ENCODE measurements at regions not wholly inside any gene's neighbourhood (a gene's known extent, or its start where the extent isn't known, plus 50 kb on each side); places are given as distances from the start of the nearest gene placed in this dataset.
A peak's percentile ranks its signal among the peaks of the same experiment; 100 is the strongest.

DNA sequence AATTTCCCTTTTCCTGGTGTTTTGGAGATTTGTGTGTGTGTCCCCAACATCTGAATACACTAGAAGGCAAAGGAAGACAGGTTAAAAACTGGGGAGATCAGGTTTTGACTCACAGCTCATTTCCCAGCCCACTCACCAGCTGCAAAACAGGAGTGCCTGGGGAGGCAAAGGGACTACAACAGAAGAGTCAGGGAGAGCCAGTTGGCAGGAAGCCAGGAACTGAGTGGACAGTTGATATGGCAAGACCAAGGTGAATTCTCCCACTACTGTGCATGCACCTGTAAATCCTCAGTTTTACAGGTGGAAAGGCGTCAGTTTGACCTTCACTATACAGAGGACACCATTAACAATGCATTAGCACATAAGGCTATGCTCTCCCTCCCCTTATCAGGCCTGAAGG, 901.5 kb upstream of the SEMA6D start:
- Histone ChIP-seq H3K36me3 (ENCODE audit: control insufficient read depth in 2 of 3, insufficient read depth in 3 of 3, low read length in 3 of 3) (no peaks in the 10 kb centered on the region), H3K9ac (ENCODE audit: low read length in 3 of 3) (no peak overlapping the region), H3K9me3 (ENCODE audit: control insufficient read depth in 2 of 3, insufficient read depth in 1 of 3, low read length in 3 of 3) (no peaks in the 10 kb centered on the region), H3K27ac (ENCODE audit: low read depth in 2 of 2, low read length in 2 of 2) (no peak overlapping the region), H3K27me3 (ENCODE audit: control insufficient read depth, insufficient read depth, low read length) (no peaks in the 10 kb centered on the region), H3K4me3 (ENCODE audit: low read length in 3 of 3) (no peak overlapping the region), H3K4me1 (ENCODE audit: control insufficient read depth in 2 of 3, insufficient read depth in 2 of 3, low read depth in 1 of 3, low read length in 3 of 3) (no peaks in the 10 kb centered on the region)
- no peak for FAIRE-seq
- TF ChIP-seq, protein P1, sequence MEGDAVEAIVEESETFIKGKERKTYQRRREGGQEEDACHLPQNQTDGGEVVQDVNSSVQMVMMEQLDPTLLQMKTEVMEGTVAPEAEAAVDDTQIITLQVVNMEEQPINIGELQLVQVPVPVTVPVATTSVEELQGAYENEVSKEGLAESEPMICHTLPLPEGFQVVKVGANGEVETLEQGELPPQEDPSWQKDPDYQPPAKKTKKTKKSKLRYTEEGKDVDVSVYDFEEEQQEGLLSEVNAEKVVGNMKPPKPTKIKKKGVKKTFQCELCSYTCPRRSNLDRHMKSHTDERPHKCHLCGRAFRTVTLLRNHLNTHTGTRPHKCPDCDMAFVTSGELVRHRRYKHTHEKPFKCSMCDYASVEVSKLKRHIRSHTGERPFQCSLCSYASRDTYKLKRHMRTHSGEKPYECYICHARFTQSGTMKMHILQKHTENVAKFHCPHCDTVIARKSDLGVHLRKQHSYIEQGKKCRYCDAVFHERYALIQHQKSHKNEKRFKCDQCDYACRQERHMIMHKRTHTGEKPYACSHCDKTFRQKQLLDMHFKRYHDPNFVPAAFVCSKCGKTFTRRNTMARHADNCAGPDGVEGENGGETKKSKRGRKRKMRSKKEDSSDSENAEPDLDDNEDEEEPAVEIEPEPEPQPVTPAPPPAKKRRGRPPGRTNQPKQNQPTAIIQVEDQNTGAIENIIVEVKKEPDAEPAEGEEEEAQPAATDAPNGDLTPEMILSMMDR (IDR thresholded peaks at IDR 0.05; ENCODE audit: borderline replicate concordance, extremely low read depth, insufficient read depth), result no peak
- intact Hi-C loops (cut with DNase I), result no loop called here
- DNase-seq, result peak in 4 of 5 donors; percentile 34 to 70 (median 44)

DNA sequence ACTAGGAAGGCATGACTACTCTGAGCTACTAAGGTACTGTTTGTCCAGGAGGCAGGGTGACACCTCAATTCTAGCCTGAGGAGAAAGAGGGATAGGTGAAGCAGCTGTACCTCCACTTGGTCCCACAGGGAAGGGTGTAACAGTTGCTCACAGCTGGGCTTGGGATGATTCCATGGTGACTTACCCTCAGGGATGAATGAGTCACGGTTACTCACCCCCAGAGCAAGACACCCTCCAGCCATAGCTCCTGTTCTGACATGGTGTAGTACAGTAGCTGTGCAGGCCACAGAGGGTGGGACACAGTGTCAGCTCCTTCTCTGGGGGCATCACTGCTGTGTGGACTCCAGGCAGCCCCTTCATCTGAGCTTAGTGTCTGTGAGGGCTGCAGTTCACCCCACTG, 868.6 kb upstream of the SEMA6D start:
- Histone ChIP-seq H3K4me1 (ENCODE audit: control insufficient read depth in 2 of 3, insufficient read depth in 2 of 3, low read depth in 1 of 3, low read length in 3 of 3) (no peaks in the 10 kb centered on the region), H3K4me3 (ENCODE audit: low read length in 3 of 3) (no peak overlapping the region), H3K27ac (ENCODE audit: low read depth in 2 of 2, low read length in 2 of 2) (no peak overlapping the region), H3K27me3 (ENCODE audit: control insufficient read depth, insufficient read depth, low read length) (no peaks in the 10 kb centered on the region), H3K36me3 (ENCODE audit: control insufficient read depth in 2 of 3, insufficient read depth in 3 of 3, low read length in 3 of 3) (no peaks in the 10 kb centered on the region), H3K9ac (ENCODE audit: low read length in 3 of 3) (no peak overlapping the region), H3K9me3 (ENCODE audit: control insufficient read depth in 2 of 3, insufficient read depth in 1 of 3, low read length in 3 of 3) (no peaks in the 10 kb centered on the region)
- intact Hi-C loops (cut with DNase I), result no loop called here
- DNase-seq (no peak), FAIRE-seq (no peak)
- TF ChIP-seq, protein P1 (IDR thresholded peaks at IDR 0.05; ENCODE audit: borderline replicate concordance, extremely low read depth, insufficient read depth), result no peak

DNA sequence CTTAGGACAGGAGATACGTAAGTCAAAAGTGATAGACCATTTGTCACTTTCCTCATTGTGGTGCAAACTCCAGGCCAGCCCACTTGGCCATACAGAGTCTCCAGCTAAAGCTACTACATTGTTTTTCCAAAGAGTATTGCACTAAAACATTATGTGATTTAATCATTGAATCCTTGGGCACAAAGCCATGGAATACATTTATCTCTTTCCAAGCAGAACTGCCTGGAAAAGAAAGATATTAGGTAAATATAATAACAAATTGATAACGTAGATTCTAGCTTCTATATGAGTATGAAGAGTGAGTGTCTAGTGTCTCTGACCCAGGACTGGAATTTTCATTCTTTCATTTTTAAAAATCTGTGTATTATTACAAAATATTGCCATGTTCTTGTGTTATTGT, 863.7 kb upstream of the SEMA6D start:
- H3K36me3 ChIP-seq (ENCODE audit: control insufficient read depth in 2 of 3, insufficient read depth in 3 of 3, low read length in 3 of 3), result no peaks in the 10 kb centered on the region
- TF ChIP-seq, protein P1 (IDR thresholded peaks at IDR 0.05; ENCODE audit: borderline replicate concordance, extremely low read depth, insufficient read depth), result no peak
- FAIRE-seq (no peak), DNase-seq (no peak)
- no peaks in the 10 kb centered on the region for H3K27me3 ChIP-seq (ENCODE audit: control insufficient read depth, insufficient read depth, low read length)
- no peak overlapping the region for H3K9ac ChIP-seq (ENCODE audit: low read length in 3 of 3)
- intact Hi-C loops (cut with DNase I), result no loop called here
- H3K4me1 ChIP-seq (ENCODE audit: control insufficient read depth in 2 of 3, insufficient read depth in 2 of 3, low read depth in 1 of 3, low read length in 3 of 3), result no peaks in the 10 kb centered on the region
- no peaks in the 10 kb centered on the region for H3K9me3 ChIP-seq (ENCODE audit: control insufficient read depth in 2 of 3, insufficient read depth in 1 of 3, low read length in 3 of 3)
- no peak overlapping the region for H3K4me3 ChIP-seq (ENCODE audit: low read length in 3 of 3)
- no peak overlapping the region for H3K27ac ChIP-seq (ENCODE audit: low read depth in 2 of 2, low read length in 2 of 2)

DNA sequence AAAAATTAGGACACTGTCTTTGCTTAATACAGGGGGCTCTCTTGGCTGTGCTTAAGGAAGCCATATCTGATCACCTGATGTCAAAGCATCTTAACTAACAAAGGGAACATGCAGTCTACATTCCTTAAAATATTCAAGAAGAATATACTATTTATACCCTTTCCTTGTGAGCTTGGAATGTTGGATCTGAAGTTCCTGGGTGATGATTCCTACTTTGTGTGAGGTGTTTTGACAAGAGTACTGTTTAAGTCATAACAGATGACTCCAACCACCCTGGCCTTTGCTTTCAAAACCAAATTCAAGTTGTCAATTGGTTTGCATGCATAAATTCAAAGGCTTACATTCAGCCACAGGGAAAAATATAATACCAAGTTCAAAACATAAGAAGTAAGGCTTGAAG, 862.7 kb upstream of the SEMA6D start:
- H3K27ac ChIP-seq (ENCODE audit: low read depth in 2 of 2, low read length in 2 of 2), result no peak overlapping the region
- DNase-seq (no peak), FAIRE-seq (no peak)
- H3K4me1 ChIP-seq (ENCODE audit: control insufficient read depth in 2 of 3, insufficient read depth in 2 of 3, low read depth in 1 of 3, low read length in 3 of 3), result no peaks in the 10 kb centered on the region
- intact Hi-C loops (cut with DNase I), result no loop called here
- H3K4me3 ChIP-seq (ENCODE audit: low read length in 3 of 3), result no peak overlapping the region
- no peaks in the 10 kb centered on the region for H3K27me3 ChIP-seq (ENCODE audit: control insufficient read depth, insufficient read depth, low read length)
- H3K9me3 ChIP-seq (ENCODE audit: control insufficient read depth in 2 of 3, insufficient read depth in 1 of 3, low read length in 3 of 3), result no peaks in the 10 kb centered on the region
- no peak overlapping the region for H3K9ac ChIP-seq (ENCODE audit: low read length in 3 of 3)
- TF ChIP-seq, protein P1 (IDR thresholded peaks at IDR 0.05; ENCODE audit: borderline replicate concordance, extremely low read depth, insufficient read depth), result no peak
- no peaks in the 10 kb centered on the region for H3K36me3 ChIP-seq (ENCODE audit: control insufficient read depth in 2 of 3, insufficient read depth in 3 of 3, low read length in 3 of 3)
